Panc1 (cell line): ENCODE measurements at regions not wholly inside any gene's neighbourhood (a gene's known extent, or its start where the extent isn't known, plus 50 kb on each side); places are given as distances from the start of the nearest gene placed in this dataset.

Experiments
- ATAC-seq: fragments of 200-7000 bp; cut with Tn5 transposase; 2 replicates; pipeline ENCODE4 v1.9.1; 2020; ENCODE audit warnings: mild to moderate bottlenecking, moderate library complexity
- BruUV-seq: library from RNA; stranded (reverse); fragments of 400-500 nt; replicated peaks from 2 replicates; lab custom pipeline; 2021; lab: Mats Ljungman, UMichigan
- CTCF ChIA-PET: fragments of 300-600 bp; sonication (Branson Sonifier 250); formaldehyde crosslinking; loops from one replicate; lab custom pipeline; 2022; ENCODE audit warnings: antibody characterized with exemption; lab: Charles Lee
- POLR2A ChIA-PET: fragments of 300-600 bp; sonication (Branson Sonifier 250); formaldehyde crosslinking; loops from one replicate; lab custom pipeline; 2022; ENCODE audit warnings: antibody characterized with exemption; lab: Charles Lee
- DNase-seq: peaks from one replicate; pipeline ENCODE4 v3.0.0-alpha.2; 2010; ENCODE audit warnings: low read depth, low spot score
- H3K27ac ChIP-seq: 2 replicates; pipeline ENCODE4 v1.5.1; 2011; ENCODE audit warnings: mild to moderate bottlenecking, low read length, inconsistent platforms
- H3K27me3 ChIP-seq: fragments of 200-500 bp; sonication (Bioruptor generic); 2 replicates; pipeline ENCODE4 v1.6.0; 2014; ENCODE audit warnings: low read length, inconsistent platforms; ENCODE audit not compliant: control insufficient read depth, insufficient read depth
- H3K36me3 ChIP-seq: fragments of 200-500 bp; sonication (Bioruptor generic); 2 replicates; pipeline ENCODE4 v1.5.1; 2014; ENCODE audit warnings: inconsistent platforms, mild to moderate bottlenecking, low read length, moderate library complexity; ENCODE audit not compliant: control insufficient read depth, insufficient read depth
- H3K4me1 ChIP-seq: 2 replicates; pipeline ENCODE4 v1.5.1; 2011; ENCODE audit warnings: inconsistent platforms, mild to moderate bottlenecking, low read length, moderate library complexity; ENCODE audit not compliant: control insufficient read depth, insufficient read depth
- H3K4me3 ChIP-seq, 2 experiments: 2 replicates each; pipeline ENCODE4 v1.5.1; 2011 to 2012; ENCODE audit warnings: low read depth in 2 of 2, low read length in 2 of 2, mild to moderate bottlenecking in 2 of 2, inconsistent platforms in 1 of 2, moderate library complexity in 1 of 2
- H3K9me3 ChIP-seq: fragments of 200-500 bp; sonication (Bioruptor generic); 2 replicates; pipeline ENCODE4 v1.5.1; 2014; ENCODE audit warnings: low read depth, mild to moderate bottlenecking, inconsistent platforms, low read length, moderate library complexity; ENCODE audit not compliant: control insufficient read depth, insufficient read depth
- CTCF ChIP-seq: fragments of 450-650 bp; IDR thresholded peaks from 2 replicates; pipeline ENCODE4 v1.5.1; 2017; ENCODE audit warnings: mild to moderate bottlenecking
- POLR2AphosphoS5 ChIP-seq: IDR thresholded peaks from 2 replicates; pipeline ENCODE4 v1.6.1; 2012; ENCODE audit warnings: mild to moderate bottlenecking, low read depth, low read length, moderate library complexity
- REST ChIP-seq, 2 experiments: IDR thresholded peaks; 2 replicates each; pipeline ENCODE4 v1.6.1; 2011 to 2012; ENCODE audit warnings: low read depth in 2 of 2, control low read depth in 1 of 2, low read length in 1 of 2, mild to moderate bottlenecking in 1 of 2, moderate library complexity in 1 of 2; ENCODE audit not compliant: insufficient read depth in 1 of 2
- SIN3A ChIP-seq: IDR thresholded peaks from 2 replicates; pipeline ENCODE4 v1.6.1; 2012; ENCODE audit warnings: low read depth, mild to moderate bottlenecking, low read length, moderate library complexity, borderline replicate concordance; ENCODE audit not compliant: insufficient read depth
- TCF7L2 ChIP-seq: IDR thresholded peaks from 2 replicates; pipeline ENCODE4 v1.6.1; 2011; ENCODE audit warnings: mild to moderate bottlenecking, low read depth, low read length, inconsistent platforms
- in situ Hi-C: cut with HindIII; loops from 2 replicates; pipeline ENCODE4 v1.10.0; 2016; ENCODE audit warnings: low sequenced_read_pairs, low pct_unique_long_range_greater_than_20kb
- intact Hi-C: fragments of 100-400 bp; cut with micrococcal nuclease; formaldehyde crosslinking; loops from one replicate; pipeline ENCODE4 v1.10.0; 2022; ENCODE audit not compliant: unreplicated experiment

GRCh38 chr5:104909803-104910202 lies 1347.2 kb upstream of the NUDT12 start:
- no peak for DNase-seq
- CTCF ChIA-PET: no interaction called here
- intact Hi-C loops: no loop called here
- ATAC-seq: no peak
- in situ Hi-C loops: no loop called here
- POLR2A ChIA-PET: no interaction called here
- no TSS peak for BruUV-seq
- peaks cover 6% of the 10 kb centered on the region; the same call in 1 of the 2 replicates for H3K4me1 ChIP-seq
- no peaks in the 10 kb centered on the region for H3K36me3 ChIP-seq
- H3K9me3 ChIP-seq: no peaks in the 10 kb centered on the region
- TF ChIP-seq POLR2AphosphoS5 (no peak), SIN3A (no peak), REST (IDR thresholded peaks at IDR 0.05; ENCODE audit: insufficient read depth in 1 of 2, low read depth in 2 of 2, low read length in 1 of 2) (no peak), TCF7L2 (no peak), CTCF (no peak)
- no peak overlapping the region; the same call in 1 of the 2 replicates for H3K27ac ChIP-seq
- no peaks in the 10 kb centered on the region for H3K27me3 ChIP-seq
- H3K4me3 ChIP-seq: no peak overlapping the region

- no peaks in the 10 kb centered on the region for H3K9me3 ChIP-seq
- in situ Hi-C loops (no loop called here), intact Hi-C loops (no loop called here)
- ATAC-seq: no peak
- peak overlapping the region; percentile 44; the same call in 1 of the 2 replicates for H3K27ac ChIP-seq
- no peak for DNase-seq
- no peaks in the 10 kb centered on the region for H3K36me3 ChIP-seq
- no peaks in the 10 kb centered on the region for H3K27me3 ChIP-seq
- BruUV-seq: no TSS peak
- POLR2A ChIA-PET: no interaction called here
- TF ChIP-seq POLR2AphosphoS5: no peak
- TF ChIP-seq CTCF: no peak
- no peak for TF ChIP-seq TCF7L2
- TF ChIP-seq SIN3A: no peak
- TF ChIP-seq REST (IDR thresholded peaks at IDR 0.05; ENCODE audit: insufficient read depth in 1 of 2, low read depth in 2 of 2, low read length in 1 of 2): no peak
- no peak overlapping the region for H3K4me3 ChIP-seq
- CTCF ChIA-PET: no interaction called here
- no peaks in the 10 kb centered on the region for H3K4me1 ChIP-seq
These were observed 1342.0 kb upstream of the NUDT12 start for GRCh38 chr5:104904561-104904960.
